SK-N-SH treated with all-trans-retinoic acid at 6 μM for 48 hours (cell line): ENCODE measurements at regions not wholly inside any gene's neighbourhood (a gene's known extent, or its start where the extent isn't known, plus 50 kb on each side); places are given as distances from the start of the nearest gene placed in this dataset.

Experiments
- CREB5 ChIP-seq: fragments of 250-450 bp; sonication (Bioruptor Pico); IDR thresholded peaks from 2 replicates; pipeline ENCODE4 v1.5.1; 2020; ENCODE audit warnings: low read depth, mild to moderate bottlenecking, moderate library complexity
- ESRRG ChIP-seq: fragments of 250-450 bp; sonication (Bioruptor Pico); IDR thresholded peaks from 2 replicates; pipeline ENCODE4 v1.6.1; 2021; ENCODE audit warnings: mild to moderate bottlenecking
- TSHZ2 ChIP-seq: fragments of 250-450 bp; sonication (Bioruptor Pico); IDR thresholded peaks from 2 replicates; pipeline ENCODE4 v1.5.0; 2020; ENCODE audit warnings: mild to moderate bottlenecking, moderate library complexity
- ZFP30 ChIP-seq: fragments of 450-650 bp; formaldehyde crosslinking; IDR thresholded peaks from 2 replicates; pipeline ENCODE4 v1.5.0; 2022; ENCODE audit warnings: mild to moderate bottlenecking, moderate library complexity
- ZNF8 ChIP-seq: fragments of 450-650 bp; formaldehyde crosslinking; IDR thresholded peaks from 2 replicates; pipeline ENCODE4 v1.5.0; 2020; ENCODE audit warnings: mild to moderate bottlenecking, moderate library complexity

GRCh38 chr3:126269354-126269753 lies 87.9 kb downstream of the KLF15 start:
- TF ChIP-seq CREB5 (CRISPR knock-in tag) (no peak), ZNF8 (CRISPR knock-in tag) (no peak), ZFP30 (no peak), ESRRG (no peak), TSHZ2 (CRISPR knock-in tag) (no peak)
